PC-9 (cell line): ENCODE measurements at regions not wholly inside any gene's neighbourhood (a gene's known extent, or its start where the extent isn't known, plus 50 kb on each side); places are given as distances from the start of the nearest gene placed in this dataset.

Experiments
- BruUV-seq: library from RNA; stranded (reverse); fragments of 400-500 nt; replicated peaks from 2 replicates; lab custom pipeline; 2021; lab: Mats Ljungman, UMichigan
- CTCF ChIA-PET: fragments of 300-600 bp; sonication (Branson Sonifier 250); formaldehyde crosslinking; loops from one replicate; lab custom pipeline; 2022; ENCODE audit warnings: antibody characterized with exemption; lab: Charles Lee
- POLR2A ChIA-PET: fragments of 300-600 bp; sonication (Branson Sonifier 250); formaldehyde crosslinking; loops from one replicate; lab custom pipeline; 2022; ENCODE audit warnings: antibody characterized with exemption; ENCODE audit not compliant: unreplicated experiment; lab: Charles Lee
- DNase-seq, 2 experiments: peaks; one replicate each; pipeline versions ENCODE4 v3.0.0 to v3.0.0-alpha.2; 2015 to 2022; ENCODE audit warnings: mixed read lengths in 1 of 2
- H2AFZ ChIP-seq: fragments of 200-600 bp; sonication (generic); 2 replicates; pipeline ENCODE4 v1.8.1; 2017; ENCODE audit warnings: antibody characterized with exemption
- H3F3A ChIP-seq: fragments of 200-600 bp; sonication (generic); 2 replicates; pipeline ENCODE4 v1.8.1; 2017; ENCODE audit warnings: antibody characterized with exemption, mild to moderate bottlenecking, low read depth; ENCODE audit not compliant: insufficient read depth
- H3K27ac ChIP-seq: fragments of 200-600 bp; sonication (generic); 2 replicates; pipeline ENCODE4 v1.6.1; 2016; ENCODE audit warnings: mixed run types
- H3K27me3 ChIP-seq: fragments of 200-600 bp; sonication (generic); 2 replicates; pipeline ENCODE4 v1.6.1; 2016; ENCODE audit warnings: low read depth, mixed run types; ENCODE audit not compliant: insufficient read depth
- H3K36me3 ChIP-seq: fragments of 200-600 bp; sonication (generic); 2 replicates; pipeline ENCODE4 v1.6.1; 2016; ENCODE audit warnings: low read depth, mixed run types
- H3K4me1 ChIP-seq: fragments of 200-600 bp; sonication (generic); replicated peaks from 2 replicates; pipeline ENCODE4 v1.6.1; 2016; ENCODE audit warnings: mixed run types; ENCODE audit not compliant: insufficient read depth
- H3K4me2 ChIP-seq: fragments of 200-600 bp; sonication (generic); 2 replicates; pipeline ENCODE4 v1.6.1; 2017; ENCODE audit warnings: mixed run types
- H3K4me3 ChIP-seq: fragments of 200-600 bp; sonication (generic); 2 replicates; pipeline ENCODE4 v1.6.1; 2016; ENCODE audit warnings: mixed run types
- H3K79me2 ChIP-seq: fragments of 200-600 bp; sonication (generic); 2 replicates; pipeline ENCODE4 v1.6.1; 2017; ENCODE audit warnings: low read depth, mixed run types
- H3K9me2 ChIP-seq: fragments of 200-600 bp; sonication (generic); 2 replicates; pipeline ENCODE4 v1.8.1; 2017; ENCODE audit warnings: mild to moderate bottlenecking; ENCODE audit not compliant: insufficient read depth
- H3K9me3 ChIP-seq: fragments of 200-600 bp; sonication (generic); 2 replicates; pipeline ENCODE4 v1.8.1; 2016; ENCODE audit warnings: low read depth; ENCODE audit not compliant: insufficient read depth
- H4K20me1 ChIP-seq: fragments of 200-600 bp; sonication (generic); 2 replicates; pipeline ENCODE4 v1.8.1; 2017; ENCODE audit not compliant: insufficient read depth
- EZH2 ChIP-seq: fragments of 200-600 bp; sonication (generic); IDR thresholded peaks from 2 replicates; pipeline ENCODE4 v1.8.0; 2017; ENCODE audit warnings: antibody characterized with exemption, low read depth
- intact Hi-C: fragments of 100-400 bp; cut with micrococcal nuclease; formaldehyde crosslinking; loops from one replicate; pipeline ENCODE4 v1.10.0; 2022; ENCODE audit not compliant: unreplicated experiment
- TF ChIP-seq, protein P1 (sequence below): fragments of 200-600 bp; sonication (generic); conservative IDR thresholded peaks from 2 replicates; pipeline ENCODE4 v1.6.1; 2017; ENCODE audit warnings: mixed run types, antibody characterized with exemption, mild to moderate bottlenecking, moderate library complexity

DNA sequence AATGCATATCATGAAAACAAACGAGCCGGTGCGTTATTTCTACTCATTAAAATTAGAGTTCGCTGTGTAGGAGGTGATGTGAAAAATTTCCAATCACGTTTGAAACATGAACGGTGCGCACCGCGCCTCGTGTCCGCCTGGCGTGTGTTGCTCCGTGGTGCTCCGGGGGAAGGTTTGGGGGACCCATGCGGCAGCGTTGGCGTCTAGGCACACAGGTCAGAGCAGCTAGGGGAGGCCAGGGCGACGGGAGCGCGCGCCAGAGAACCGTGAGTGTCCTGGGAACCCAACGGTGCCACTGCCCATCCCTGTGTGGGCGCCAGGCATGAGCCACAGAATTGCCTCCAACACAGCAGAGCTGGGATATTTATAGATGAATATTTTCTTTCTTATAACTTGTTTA is 70.6 kb upstream of the ADARB2 start:
- H3K27ac ChIP-seq, result no peak overlapping the region
- H4K20me1 ChIP-seq, result no peaks in the 10 kb centered on the region
- no peaks in the 10 kb centered on the region for H3K9me2 ChIP-seq
- no peak for DNase-seq
- H3F3A ChIP-seq, result no peaks in the 10 kb centered on the region
- H3K4me1 ChIP-seq, result no peaks in the 10 kb centered on the region
- POLR2A ChIA-PET, result no interaction called here
- 0 out of 2 replicates have a peak, but pooled peaks cover 3% of the 10 kb centered on the region for H3K27me3 ChIP-seq
- H3K9me3 ChIP-seq, result no peaks in the 10 kb centered on the region
- no peaks in the 10 kb centered on the region for H3K79me2 ChIP-seq
- intact Hi-C loops, result no loop called here
- no peak overlapping the region for H3K4me2 ChIP-seq
- no TSS peak for BruUV-seq
- no peak overlapping the region for H2AFZ ChIP-seq
- CTCF ChIA-PET, result no interaction called here
- no peak for TF ChIP-seq EZH2
- TF ChIP-seq, protein P1, sequence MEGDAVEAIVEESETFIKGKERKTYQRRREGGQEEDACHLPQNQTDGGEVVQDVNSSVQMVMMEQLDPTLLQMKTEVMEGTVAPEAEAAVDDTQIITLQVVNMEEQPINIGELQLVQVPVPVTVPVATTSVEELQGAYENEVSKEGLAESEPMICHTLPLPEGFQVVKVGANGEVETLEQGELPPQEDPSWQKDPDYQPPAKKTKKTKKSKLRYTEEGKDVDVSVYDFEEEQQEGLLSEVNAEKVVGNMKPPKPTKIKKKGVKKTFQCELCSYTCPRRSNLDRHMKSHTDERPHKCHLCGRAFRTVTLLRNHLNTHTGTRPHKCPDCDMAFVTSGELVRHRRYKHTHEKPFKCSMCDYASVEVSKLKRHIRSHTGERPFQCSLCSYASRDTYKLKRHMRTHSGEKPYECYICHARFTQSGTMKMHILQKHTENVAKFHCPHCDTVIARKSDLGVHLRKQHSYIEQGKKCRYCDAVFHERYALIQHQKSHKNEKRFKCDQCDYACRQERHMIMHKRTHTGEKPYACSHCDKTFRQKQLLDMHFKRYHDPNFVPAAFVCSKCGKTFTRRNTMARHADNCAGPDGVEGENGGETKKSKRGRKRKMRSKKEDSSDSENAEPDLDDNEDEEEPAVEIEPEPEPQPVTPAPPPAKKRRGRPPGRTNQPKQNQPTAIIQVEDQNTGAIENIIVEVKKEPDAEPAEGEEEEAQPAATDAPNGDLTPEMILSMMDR, result no peak
- H3K4me3 ChIP-seq, result no peak overlapping the region
- H3K36me3 ChIP-seq, result no peaks in the 10 kb centered on the region

DNA sequence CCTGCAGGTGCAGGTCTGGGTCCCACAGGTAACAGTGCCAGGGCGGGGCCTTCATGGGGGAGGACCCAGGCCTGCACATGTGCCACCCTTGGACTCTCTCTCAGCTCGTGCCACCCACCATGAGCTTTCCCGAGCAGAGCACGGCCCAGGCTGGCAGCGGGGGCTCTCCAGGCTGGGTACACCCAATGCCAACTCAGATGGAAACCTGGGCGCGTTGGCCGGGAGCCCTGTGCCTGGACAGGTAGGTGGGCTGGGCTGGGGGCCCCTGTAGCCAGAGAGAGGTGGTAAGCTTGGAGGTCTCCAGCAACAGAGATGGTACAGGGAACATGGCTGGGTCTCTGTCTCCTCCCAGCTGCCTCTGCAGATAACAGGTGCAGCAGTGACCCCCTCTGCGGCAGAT is 69.9 kb upstream of the ADARB2 start:
- intact Hi-C loops, result no loop called here
- Histone ChIP-seq H3K9me3 (no peaks in the 10 kb centered on the region), H3K9me2 (no peaks in the 10 kb centered on the region), H3K4me1 (no peaks in the 10 kb centered on the region), H3F3A (no peaks in the 10 kb centered on the region), H3K36me3 (no peaks in the 10 kb centered on the region), H4K20me1 (no peaks in the 10 kb centered on the region), H3K4me2 (no peak overlapping the region), H3K27ac (no peak overlapping the region), H2AFZ (no peak overlapping the region), H3K4me3 (no peak overlapping the region), H3K79me2 (no peaks in the 10 kb centered on the region), H3K27me3 (0 out of 2 replicates have a peak, but pooled peaks cover 3% of the 10 kb centered on the region)
- DNase-seq, result no peak
- ChIA-PET CTCF (no interaction called here), POLR2A (no interaction called here)
- BruUV-seq, result no TSS peak
- TF ChIP-seq, protein P1, result no peak
- no peak for TF ChIP-seq EZH2

DNA sequence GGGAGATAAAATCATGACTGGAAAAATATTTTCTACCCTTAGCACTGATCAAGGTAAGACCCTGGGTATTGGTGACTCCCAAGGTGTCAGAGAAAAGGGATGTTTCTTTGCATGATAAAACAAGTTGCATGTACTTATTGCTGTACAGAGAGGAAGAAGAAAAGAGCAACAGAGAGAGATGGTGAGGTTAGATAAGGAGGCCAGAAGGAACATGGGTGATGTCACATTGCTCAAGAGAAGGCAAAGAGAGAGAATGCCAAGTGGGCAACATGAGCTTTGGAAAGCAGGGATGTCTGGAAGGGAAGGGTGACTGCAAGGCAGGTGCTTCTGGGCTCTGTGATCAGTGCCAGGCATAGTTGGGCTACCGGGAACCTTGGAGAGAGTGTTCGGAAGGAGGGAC is 65.1 kb upstream of the ADARB2 start:
- Histone ChIP-seq H3K9me2 (no peaks in the 10 kb centered on the region), H2AFZ (no peak overlapping the region), H3K36me3 (no peaks in the 10 kb centered on the region), H3K79me2 (no peaks in the 10 kb centered on the region), H3K27ac (no peak overlapping the region), H3F3A (no peaks in the 10 kb centered on the region), H3K4me3 (no peak overlapping the region), H3K4me2 (no peak overlapping the region), H4K20me1 (no peaks in the 10 kb centered on the region), H3K4me1 (no peaks in the 10 kb centered on the region), H3K27me3 (0 out of 2 replicates have a peak, but pooled peaks cover 9% of the 10 kb centered on the region), H3K9me3 (no peaks in the 10 kb centered on the region)
- no TSS peak for BruUV-seq
- intact Hi-C loops, result no loop called here
- CTCF ChIA-PET, result no interaction called here
- POLR2A ChIA-PET, result no interaction called here
- no peak for DNase-seq
- TF ChIP-seq, protein P1, result no peak
- no peak for TF ChIP-seq EZH2
